ENCODE measurements at regions not wholly inside any gene's neighbourhood (a gene's known extent, or its start where the extent isn't known, plus 50 kb on each side); places are given as distances from the start of the nearest gene placed in this dataset.

DNA sequence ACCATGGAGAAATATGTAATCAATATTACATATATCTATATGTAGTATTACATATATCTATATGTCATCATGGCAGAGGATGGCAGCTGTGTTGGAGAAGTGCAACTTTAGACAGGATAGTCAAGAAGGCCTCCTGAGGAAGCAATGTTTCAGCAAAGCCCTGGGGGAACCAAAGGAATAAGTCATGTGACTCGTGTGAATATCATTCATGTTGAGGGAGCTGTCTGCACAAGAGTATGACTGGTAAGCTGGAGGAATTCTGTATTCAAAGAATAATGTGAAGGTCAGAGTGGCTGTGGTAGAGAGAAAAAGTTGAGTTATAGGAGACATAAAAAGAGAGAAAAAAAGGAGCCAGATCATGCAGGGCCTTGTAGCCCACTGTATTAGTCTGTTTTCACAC, 92.9 kb upstream of the EDNRA start:
- no peak for TF ChIP-seq CTCF (conservative IDR thresholded peaks at IDR 0.05)
- no peak for TF ChIP-seq ZFX (IDR thresholded peaks at IDR 0.05)
